ENCODE measurements at regions not wholly inside any gene's neighbourhood (a gene's known extent, or its start where the extent isn't known, plus 50 kb on each side); places are given as distances from the start of the nearest gene placed in this dataset.

GRCh38 chr1:216866714-216867113, 143.5 kb upstream of the ESRRG start:
- TF ChIP-seq CTCF (IDR thresholded peaks at IDR 0.05) (no peak), POLR2A (IDR thresholded peaks at IDR 0.05) (no peak)
